ENCODE measurements at regions not wholly inside any gene's neighbourhood (a gene's known extent, or its start where the extent isn't known, plus 50 kb on each side); places are given as distances from the start of the nearest gene placed in this dataset.

GRCh38 chr6:169313347-169314010 lies 59.8 kb upstream of the THBS2 start:
- no peaks in the 10 kb centered on the region for H3K9me3 ChIP-seq (ENCODE audit: control insufficient read depth in 5 of 5, low read length in 5 of 5)
- H3K27ac ChIP-seq (ENCODE audit: low read depth, low read length): no peak overlapping the region
- no peak overlapping the region for H3K4me3 ChIP-seq (ENCODE audit: low read depth in 1 of 5, low read length in 5 of 5)

GRCh38 chr6:169312658-169313346 lies 59.2 kb upstream of the THBS2 start:
- Histone ChIP-seq H3K4me1 (ENCODE audit: control insufficient read depth in 5 of 5, insufficient read depth in 5 of 5, low read length in 5 of 5) (peaks cover 0 to 8% (median 0%) of the 10 kb centered on the region in 5 donors), H3K9me3 (ENCODE audit: control insufficient read depth in 5 of 5, low read length in 5 of 5) (no peaks in the 10 kb centered on the region), H3K27me3 (ENCODE audit: control insufficient read depth in 5 of 5, insufficient read depth in 4 of 5, low read length in 5 of 5) (no peaks in the 10 kb centered on the region), H3K9ac (ENCODE audit: low read length in 5 of 5) (no peak overlapping the region), H3K36me3 (ENCODE audit: control insufficient read depth in 5 of 5, insufficient read depth in 5 of 5, low read length in 5 of 5) (no peaks in the 10 kb centered on the region), H3K4me3 (ENCODE audit: low read depth in 1 of 5, low read length in 5 of 5) (no peak overlapping the region), H3K27ac (ENCODE audit: low read depth, low read length) (no peak overlapping the region)

More at GRCh38 chr6:169313347-169314010, 59.8 kb upstream of the THBS2 start:
- Histone ChIP-seq H3K4me1 (ENCODE audit: control insufficient read depth in 5 of 5, insufficient read depth in 5 of 5, low read length in 5 of 5) (peaks cover 0 to 8% (median 0%) of the 10 kb centered on the region in 5 donors), H3K27me3 (ENCODE audit: control insufficient read depth in 5 of 5, insufficient read depth in 4 of 5, low read length in 5 of 5) (no peaks in the 10 kb centered on the region), H3K9ac (ENCODE audit: low read length in 5 of 5) (no peak overlapping the region), H3K36me3 (ENCODE audit: control insufficient read depth in 5 of 5, insufficient read depth in 5 of 5, low read length in 5 of 5) (no peaks in the 10 kb centered on the region)

DNA sequence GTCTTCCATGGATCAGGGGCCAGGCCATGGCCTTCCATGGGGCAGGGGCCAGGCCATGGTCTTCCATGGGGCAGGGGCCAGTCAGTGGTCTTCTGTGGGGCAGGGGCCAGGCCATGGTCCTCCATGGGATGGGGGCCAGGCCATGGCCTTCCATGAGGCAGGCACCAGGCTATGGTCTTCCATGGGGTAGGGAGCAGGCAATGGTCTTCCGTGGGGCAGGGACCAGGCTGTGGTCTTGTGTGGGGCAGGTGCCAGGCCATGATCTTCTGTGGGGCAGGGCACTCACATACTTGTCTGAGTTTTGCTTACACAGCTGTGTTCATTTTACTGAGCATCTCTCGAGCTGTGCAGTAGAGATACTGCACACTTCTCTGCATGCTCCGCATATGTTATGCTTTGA lies 57.3 kb upstream of the THBS2 start:
- no peaks in the 10 kb centered on the region for H3K27me3 ChIP-seq (ENCODE audit: control insufficient read depth in 5 of 5, insufficient read depth in 4 of 5, low read length in 5 of 5)
- H3K36me3 ChIP-seq (ENCODE audit: control insufficient read depth in 5 of 5, insufficient read depth in 5 of 5, low read length in 5 of 5): no peaks in the 10 kb centered on the region
- peaks cover 0 to 8% (median 0%) of the 10 kb centered on the region in 5 donors for H3K4me1 ChIP-seq (ENCODE audit: control insufficient read depth in 5 of 5, insufficient read depth in 5 of 5, low read length in 5 of 5)
- no peak overlapping the region for H3K4me3 ChIP-seq (ENCODE audit: low read depth in 1 of 5, low read length in 5 of 5)
- H3K27ac ChIP-seq (ENCODE audit: low read depth, low read length): no peak overlapping the region
- H3K9ac ChIP-seq (ENCODE audit: low read length in 5 of 5): no peak overlapping the region
- no peaks in the 10 kb centered on the region for H3K9me3 ChIP-seq (ENCODE audit: control insufficient read depth in 5 of 5, low read length in 5 of 5)
